ENCODE measurements at regions not wholly inside any gene's neighbourhood (a gene's known extent, or its start where the extent isn't known, plus 50 kb on each side); places are given as distances from the start of the nearest gene placed in this dataset.

- RAD21 ChIA-PET (ENCODE audit: low non-redundant PET in 1 of 2, low total read pairs in 2 of 2, uncharacterized antibody in 2 of 2, unreplicated experiment in 2 of 2) = no interaction called here
Measured at GRCh38 chr4:100285121-100285520, 94.9 kb upstream of the DDIT4L start.

More at GRCh38 chr4:100285121-100285520, 94.9 kb upstream of the DDIT4L start:
- TF ChIP-seq YY1 (IDR thresholded peaks at IDR 0.05; ENCODE audit: extremely low read depth, insufficient replicate concordance, low read depth, low read length) = no peak
- TF ChIP-seq FOSL1 (IDR thresholded peaks at IDR 0.05; ENCODE audit: low read depth) = no peak
- TF ChIP-seq ZBTB33 (IDR thresholded peaks at IDR 0.05; ENCODE audit: extremely low read depth, insufficient replicate concordance, low read length) = no peak
- no peak for TF ChIP-seq ZFX (IDR thresholded peaks at IDR 0.05)
- TF ChIP-seq CBX3 (IDR thresholded peaks at IDR 0.05; ENCODE audit: low read depth) = no peak
- no peak for TF ChIP-seq JUND (IDR thresholded peaks at IDR 0.05)
- TF ChIP-seq POLR2A (IDR thresholded peaks at IDR 0.05; ENCODE audit: borderline replicate concordance, extremely low read depth, insufficient read depth, insufficient read length) = no peak
- TF ChIP-seq REST (IDR thresholded peaks at IDR 0.05; ENCODE audit: low read depth) = no peak
- no peak for TF ChIP-seq TCF7L2 (IDR thresholded peaks at IDR 0.05; ENCODE audit: borderline replicate concordance, extremely low read depth, insufficient read depth, insufficient read length)
- TF ChIP-seq SRF (IDR thresholded peaks at IDR 0.05; ENCODE audit: low read depth) = no peak
- BruUV-seq (replicated peaks) = no TSS peak
- H3K36me3 ChIP-seq (ENCODE audit: control insufficient read depth in 1 of 2, insufficient read depth in 2 of 2, low read length in 2 of 2) = no peaks in the 10 kb centered on the region
- no peaks in the 10 kb centered on the region for H3K9me3 ChIP-seq (ENCODE audit: control insufficient read depth in 1 of 2, insufficient read depth in 1 of 2, low read depth in 1 of 2, low read length in 2 of 2)
- CTCF ChIA-PET = no interaction called here
- H4K20me1 ChIP-seq (ENCODE audit: insufficient read depth) = no peaks in the 10 kb centered on the region
- H3K9ac ChIP-seq (ENCODE audit: low read length) = no peak overlapping the region
- H3K27ac ChIP-seq (ENCODE audit: low read depth, low read length) = no peak overlapping the region
- H2AFZ ChIP-seq (ENCODE audit: low read depth, low read length, poor library complexity, severe bottlenecking) = no peak overlapping the region
- no peak overlapping the region for H3K4me3 ChIP-seq (replicated peaks in 1 of 2; ENCODE audit: low read depth in 1 of 2, low read length in 2 of 2)
- POLR2A ChIA-PET = no interaction called here
- ATAC-seq (no peak), DNase-seq (ENCODE audit: low read depth, low spot score) (no peak)
- intact Hi-C loops (cut with micrococcal nuclease) = no loop called here
- H3K4me1 ChIP-seq (ENCODE audit: control insufficient read depth in 1 of 2, insufficient read depth in 2 of 2, low read length in 2 of 2) = peaks cover 0 to 6% of the 10 kb centered on the region in 2 experiments; a peak in 1 of 4 replicates
- H3K9me2 ChIP-seq (ENCODE audit: insufficient read depth) = no peaks in the 10 kb centered on the region
- H3K79me2 ChIP-seq (ENCODE audit: insufficient read depth, low read length) = no peaks in the 10 kb centered on the region
- no peaks in the 10 kb centered on the region for H3K27me3 ChIP-seq (ENCODE audit: insufficient read depth, low read length)
- no peak overlapping the region for H3K4me2 ChIP-seq (ENCODE audit: low read length)
